ENCODE measurements at regions not wholly inside any gene's neighbourhood (a gene's known extent, or its start where the extent isn't known, plus 50 kb on each side); places are given as distances from the start of the nearest gene placed in this dataset.
"Not testable (repeated sequence)": the region's sequence is repeated elsewhere in the genome, so short reads cannot be mapped to it uniquely, and the experiment has no call there.

DNA sequence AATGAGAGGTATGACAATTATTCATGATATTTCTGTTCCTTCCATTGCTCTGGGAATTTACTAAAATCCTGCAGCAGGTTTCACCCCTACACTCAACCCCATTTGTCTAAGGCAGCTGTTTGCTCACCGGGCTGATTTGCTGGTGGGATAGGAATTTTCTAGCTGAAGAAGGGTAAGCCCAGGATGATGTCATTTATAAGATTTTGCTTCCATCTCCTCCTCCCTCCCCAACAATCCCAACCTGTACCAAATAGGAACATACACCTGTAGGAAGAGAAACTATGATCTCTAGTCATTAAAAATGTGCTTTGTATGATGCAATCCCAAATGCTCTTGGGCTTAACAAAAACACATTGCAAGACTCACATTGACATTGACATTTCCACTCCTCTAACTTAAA is 247.2 kb downstream of the BCL2L11 start:
- TF ChIP-seq, protein P1, sequence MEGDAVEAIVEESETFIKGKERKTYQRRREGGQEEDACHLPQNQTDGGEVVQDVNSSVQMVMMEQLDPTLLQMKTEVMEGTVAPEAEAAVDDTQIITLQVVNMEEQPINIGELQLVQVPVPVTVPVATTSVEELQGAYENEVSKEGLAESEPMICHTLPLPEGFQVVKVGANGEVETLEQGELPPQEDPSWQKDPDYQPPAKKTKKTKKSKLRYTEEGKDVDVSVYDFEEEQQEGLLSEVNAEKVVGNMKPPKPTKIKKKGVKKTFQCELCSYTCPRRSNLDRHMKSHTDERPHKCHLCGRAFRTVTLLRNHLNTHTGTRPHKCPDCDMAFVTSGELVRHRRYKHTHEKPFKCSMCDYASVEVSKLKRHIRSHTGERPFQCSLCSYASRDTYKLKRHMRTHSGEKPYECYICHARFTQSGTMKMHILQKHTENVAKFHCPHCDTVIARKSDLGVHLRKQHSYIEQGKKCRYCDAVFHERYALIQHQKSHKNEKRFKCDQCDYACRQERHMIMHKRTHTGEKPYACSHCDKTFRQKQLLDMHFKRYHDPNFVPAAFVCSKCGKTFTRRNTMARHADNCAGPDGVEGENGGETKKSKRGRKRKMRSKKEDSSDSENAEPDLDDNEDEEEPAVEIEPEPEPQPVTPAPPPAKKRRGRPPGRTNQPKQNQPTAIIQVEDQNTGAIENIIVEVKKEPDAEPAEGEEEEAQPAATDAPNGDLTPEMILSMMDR (IDR thresholded peaks at IDR 0.05; ENCODE audit: low read depth, low read length): not testable (repeated sequence)
- not testable (repeated sequence) for TF ChIP-seq EZH2phosphoT487 (IDR thresholded peaks at IDR 0.05; ENCODE audit: low read depth)

Measured in OCI-LY3 (cell line).